ENCODE measurements at regions not wholly inside any gene's neighbourhood (a gene's known extent, or its start where the extent isn't known, plus 50 kb on each side); places are given as distances from the start of the nearest gene placed in this dataset.
"Not testable (repeated sequence)": the region's sequence is repeated elsewhere in the genome, so short reads cannot be mapped to it uniquely, and the experiment has no call there.

DNA sequence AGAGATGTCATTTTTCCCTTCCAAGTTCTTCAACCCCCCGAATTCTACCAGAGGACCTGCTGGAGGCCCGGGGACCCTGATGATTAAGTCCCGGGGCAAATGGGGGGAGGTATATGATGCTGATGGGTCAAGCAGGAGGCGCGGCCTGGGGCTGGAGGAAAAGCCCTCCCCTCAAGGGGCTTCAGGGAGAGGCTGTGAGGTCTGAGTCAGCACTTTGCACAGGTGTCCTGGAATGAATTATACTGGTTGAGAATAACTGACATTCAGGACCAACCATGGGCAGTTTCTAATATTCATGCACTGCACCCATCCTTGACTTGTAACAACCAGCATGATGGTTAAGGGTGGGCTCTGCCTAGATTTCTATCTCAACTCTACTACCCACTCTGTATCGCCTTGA is 146.8 kb upstream of the SYT13 start:
- DNase-seq = no peak

- no peak for DNase-seq
Measured at GRCh38 chr11:45432100-45432499, 146.0 kb upstream of the SYT13 start.

- no peak for DNase-seq
Measured at GRCh38 chr11:45431046-45432018, 145.2 kb upstream of the SYT13 start.

GRCh38 chr11:45430361-45430760 is 144.2 kb upstream of the SYT13 start:
- no peak for DNase-seq

GRCh38 chr11:45429719-45430118 is 143.6 kb upstream of the SYT13 start:
- no peak for DNase-seq

DNA sequence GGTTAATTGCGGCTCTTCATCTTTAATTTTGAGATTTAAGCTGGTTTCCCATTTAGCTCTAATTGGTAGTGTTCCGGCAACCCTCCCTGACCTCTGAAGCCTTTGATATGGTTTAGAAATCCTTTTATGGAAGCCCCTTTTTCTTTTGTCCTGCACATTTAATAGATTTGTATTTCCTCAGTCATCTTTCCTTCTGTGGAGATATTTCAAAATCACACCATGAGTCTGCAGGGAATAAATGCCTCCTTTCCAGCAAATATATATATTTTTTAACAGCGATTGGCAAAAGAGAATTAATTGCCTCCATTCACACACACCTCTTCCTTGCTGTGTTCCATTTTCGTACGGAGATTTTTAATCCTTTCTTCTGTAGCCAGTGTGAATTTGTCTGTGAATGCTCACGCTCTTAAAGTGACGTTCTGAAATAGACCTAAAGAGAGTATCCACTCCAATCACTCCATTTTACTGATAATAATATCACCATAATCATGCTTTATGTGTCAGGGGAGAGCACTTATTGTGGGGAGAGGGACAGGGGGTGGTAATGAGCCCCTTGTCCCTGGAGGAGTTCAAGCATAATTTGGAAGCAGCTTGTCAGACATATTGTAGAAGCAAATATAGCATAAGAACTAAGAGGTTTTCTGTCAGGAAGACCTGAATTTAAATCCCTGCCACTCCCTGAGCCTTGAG is 142.5 kb upstream of the SYT13 start:
- DNase-seq = no peak

- no peak for DNase-seq
Measured at GRCh38 chr11:45428116-45428515, 142.0 kb upstream of the SYT13 start.

DNA sequence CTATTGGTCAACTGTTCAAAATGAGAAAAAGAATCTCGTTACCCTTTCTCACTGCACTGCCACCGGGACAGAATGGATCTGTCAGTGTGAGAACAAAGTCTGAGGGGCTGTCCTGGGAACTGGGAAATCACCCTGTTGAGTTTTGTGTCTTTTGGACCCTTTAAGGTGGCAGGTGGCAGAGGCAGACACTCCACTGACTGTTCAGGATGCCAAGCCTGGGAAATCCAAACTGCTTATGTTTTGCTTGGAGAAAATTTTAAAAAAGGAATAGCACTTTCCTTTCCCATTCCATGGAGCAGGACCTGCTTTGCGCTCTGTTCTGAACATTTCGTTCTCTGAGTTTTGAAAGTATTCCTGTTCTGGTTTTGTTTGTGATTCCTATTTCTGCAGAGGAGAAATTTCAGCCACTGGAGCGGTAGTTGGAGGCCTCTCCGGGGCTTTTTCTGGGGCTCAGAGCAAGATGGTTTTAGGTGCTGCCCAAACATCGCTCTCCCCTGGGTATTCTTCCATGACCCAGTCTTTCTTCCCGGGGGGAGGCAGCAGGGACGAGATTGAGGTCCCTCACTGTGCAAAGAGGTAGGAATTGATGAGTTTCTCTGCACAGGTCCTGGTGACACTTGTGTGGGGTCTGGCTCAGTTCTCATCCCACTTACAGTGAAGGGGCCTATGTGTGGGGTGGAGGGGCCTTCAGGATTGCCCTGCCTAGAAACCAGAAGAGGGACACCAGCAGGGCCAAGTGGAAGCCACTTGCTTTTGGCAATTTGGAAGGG is 138.5 kb upstream of the SYT13 start:
- DNase-seq = no peak

DNA sequence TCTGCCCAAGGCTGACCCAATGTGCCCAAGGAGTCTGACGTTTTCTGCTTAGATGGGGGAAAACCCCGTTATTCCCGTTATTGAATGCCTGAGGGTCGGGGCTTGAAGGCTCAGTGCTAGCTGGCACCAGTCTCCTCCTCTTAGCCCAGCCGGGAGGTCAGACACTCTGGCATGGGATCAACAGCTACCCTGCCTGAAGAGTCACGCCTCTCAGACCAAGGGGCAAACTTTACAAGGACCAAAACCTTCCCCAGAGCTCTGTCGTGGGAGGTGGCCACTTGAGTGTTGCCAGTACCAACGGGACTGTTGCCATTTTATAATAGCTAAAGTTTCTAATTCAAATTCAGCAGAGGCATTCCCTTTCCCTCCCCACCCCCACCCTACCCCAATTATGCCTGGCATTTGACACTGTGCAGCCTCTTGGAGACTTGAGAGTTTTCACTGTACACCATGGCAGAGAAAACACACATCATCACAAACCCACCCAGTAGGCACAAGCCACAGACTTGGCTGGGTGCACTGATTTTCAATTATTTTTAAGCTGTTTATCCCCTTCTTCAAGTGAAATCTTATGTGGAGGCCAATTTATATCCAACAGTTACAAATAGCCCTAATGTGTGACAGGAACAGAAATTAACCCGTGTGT is 137.5 kb upstream of the SYT13 start:
- DNase-seq = no peak

DNA sequence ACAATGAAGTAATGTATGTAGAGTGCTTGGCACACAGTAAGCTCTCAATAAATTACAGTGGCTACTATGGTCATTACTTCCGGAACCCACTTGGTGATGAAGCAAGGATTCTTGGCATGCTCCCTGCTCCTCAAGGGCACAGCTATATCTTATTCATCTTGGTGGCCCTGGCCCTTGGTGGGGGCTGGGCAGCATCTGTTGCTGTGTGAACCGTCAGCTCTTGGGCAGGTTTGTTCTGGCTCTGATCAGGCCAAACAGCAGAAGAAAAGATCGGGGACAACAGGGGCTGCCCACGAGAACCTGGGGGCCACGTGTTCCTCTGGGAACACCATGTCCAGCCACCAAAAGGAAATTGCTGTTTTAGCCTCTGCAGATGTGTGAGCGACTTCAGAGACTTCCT is 136.9 kb upstream of the SYT13 start:
- DNase-seq = no peak

GRCh38 chr11:45414088-45414487 is 127.9 kb upstream of the SYT13 start:
- DNase-seq = no peak

DNA sequence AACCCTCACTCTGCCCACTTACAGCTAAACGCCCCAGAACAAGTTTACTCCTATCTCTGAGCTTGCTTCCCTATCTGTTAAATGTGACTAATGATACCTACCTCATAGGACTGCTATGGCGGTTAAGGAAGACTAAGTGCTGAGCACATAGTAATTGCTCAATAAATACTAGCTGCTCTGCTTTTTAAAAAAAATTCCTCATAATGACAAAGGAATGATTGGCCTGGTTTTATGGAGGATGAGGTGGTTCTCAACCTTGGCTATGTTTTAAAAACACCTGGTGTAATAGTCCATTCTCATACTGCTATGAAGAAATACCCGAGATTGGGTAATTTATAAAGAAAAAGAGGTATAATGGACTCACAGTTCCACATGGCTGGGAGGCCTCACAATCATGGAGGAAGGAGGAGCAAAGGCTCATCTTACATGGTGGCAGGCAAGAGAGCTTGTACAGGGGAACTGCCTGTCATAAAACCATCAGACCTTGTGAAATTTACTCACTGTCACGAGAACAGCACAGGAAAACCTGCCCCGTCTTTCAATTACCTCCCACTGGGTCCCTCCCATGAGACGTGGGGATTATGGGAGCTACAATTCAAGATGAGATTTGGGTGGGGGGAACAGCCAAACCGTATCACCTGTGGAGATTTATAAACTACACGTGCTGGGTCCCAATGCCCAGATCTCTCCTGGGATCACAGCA is 127.2 kb upstream of the SYT13 start:
- no peak for DNase-seq

DNA sequence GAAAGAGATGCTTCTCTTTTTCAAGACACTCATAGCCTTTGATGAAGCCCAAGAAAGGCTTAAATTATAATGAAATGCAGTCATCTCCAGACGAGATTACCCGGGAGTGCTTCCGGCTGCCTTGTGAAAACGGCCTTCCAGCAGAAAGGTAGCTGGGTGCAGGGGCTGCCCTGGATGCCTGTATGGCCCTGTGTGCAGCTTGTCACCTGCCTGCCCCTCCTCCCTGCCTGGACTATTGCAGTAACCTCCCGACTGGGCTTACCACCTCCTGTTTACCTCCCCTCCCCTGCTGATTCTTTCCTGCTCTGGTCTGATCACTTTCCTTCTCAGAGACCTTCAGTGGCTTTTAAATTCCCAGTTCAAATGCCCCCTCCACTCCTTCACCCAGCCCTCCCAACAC is 126.4 kb upstream of the SYT13 start:
- no peak for DNase-seq

- DNase-seq = no peak
Measured at GRCh38 chr11:45412051-45412471, 125.9 kb upstream of the SYT13 start.

DNA sequence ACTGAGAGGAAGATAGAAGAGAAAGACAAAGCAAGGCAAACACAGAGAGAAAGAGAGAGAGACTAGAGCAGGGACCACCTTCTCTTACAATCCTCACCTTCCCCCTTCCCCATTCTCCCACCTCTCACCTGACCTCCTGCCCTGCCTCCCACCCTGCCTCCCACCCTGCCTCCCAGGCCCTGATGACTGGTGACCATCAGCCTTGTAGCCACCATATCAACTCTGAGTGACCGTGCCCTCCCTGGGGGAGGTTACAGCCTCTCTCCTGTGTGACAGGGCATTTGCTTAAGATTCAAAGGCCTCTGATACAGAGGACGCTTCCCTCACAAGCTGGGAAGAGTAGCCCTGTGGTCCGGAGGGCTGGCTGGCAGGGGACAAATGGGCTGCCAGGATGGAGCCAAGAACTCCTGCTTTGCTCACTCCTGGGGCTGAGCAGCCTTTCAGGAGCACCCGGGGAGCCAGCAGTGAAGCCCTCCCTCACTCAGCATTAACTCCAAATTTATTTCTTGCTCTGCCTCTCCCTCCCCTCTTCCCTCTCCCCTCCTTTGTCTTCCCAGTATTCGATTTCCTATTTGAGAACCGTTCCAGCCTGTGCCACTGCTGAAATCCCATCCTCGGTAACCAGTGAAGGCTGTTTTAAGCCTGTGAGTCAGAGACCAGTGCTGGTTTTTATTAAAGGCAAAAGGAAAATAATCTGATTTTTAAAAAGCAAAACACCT is 125.2 kb upstream of the SYT13 start:
- DNase-seq = no peak

- DNase-seq = no peak
Measured at GRCh38 chr11:45410391-45411227, 124.5 kb upstream of the SYT13 start.

DNA sequence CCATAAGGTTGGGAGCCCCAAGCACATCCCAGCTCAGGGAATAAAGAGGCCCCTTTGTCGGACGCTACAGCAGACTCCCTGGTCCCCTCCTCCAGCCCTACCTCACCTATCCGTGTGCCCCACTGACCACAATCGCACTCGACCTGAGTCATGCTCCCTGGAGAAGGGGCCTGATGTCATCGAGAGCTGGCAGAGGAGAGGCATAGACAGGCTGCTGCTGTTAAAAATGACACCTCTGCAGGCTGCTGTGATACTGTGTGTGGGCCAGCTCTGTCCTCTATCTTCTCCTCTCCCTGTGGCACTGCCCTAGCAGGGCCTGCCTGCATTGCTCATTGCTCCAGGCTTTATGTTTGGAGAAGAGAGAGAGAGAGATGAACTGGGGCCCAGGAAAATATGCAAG is 123.4 kb upstream of the SYT13 start:
- DNase-seq = no peak

GRCh38 chr11:45407226-45407625 is 121.1 kb upstream of the SYT13 start:
- DNase-seq = no peak

GRCh38 chr11:45405916-45406670 is 120.0 kb upstream of the SYT13 start:
- no peak for DNase-seq

- not testable (repeated sequence) for DNase-seq
Measured at GRCh38 chr11:45403521-45403920, 117.4 kb upstream of the SYT13 start.

All from CD4-positive, alpha-beta T cell treated with Interleukin-6 for 4 hours (primary cell).